Choroid plexus epithelial cell (primary cell): ENCODE measurements at regions not wholly inside any gene's neighbourhood (a gene's known extent, or its start where the extent isn't known, plus 50 kb on each side); places are given as distances from the start of the nearest gene placed in this dataset.

ENCODE experiments used
- DNase-seq: peaks from one replicate; pipeline ENCODE4 v3.0.0-alpha.2; 2010; ENCODE audit warnings: low read depth
- H3K4me3 ChIP-seq: 2 replicates; pipeline ENCODE4 v1.5.1; 2011; ENCODE audit warnings: low read depth, mild to moderate bottlenecking, control low read depth, low read length, moderate library complexity
- TF ChIP-seq, protein P1 (sequence below): conservative IDR thresholded peaks from 2 replicates; pipeline ENCODE4 v1.5.1; 2011; ENCODE audit warnings: low read depth, mild to moderate bottlenecking, control low read depth, inconsistent platforms, low read length, moderate library complexity

DNA sequence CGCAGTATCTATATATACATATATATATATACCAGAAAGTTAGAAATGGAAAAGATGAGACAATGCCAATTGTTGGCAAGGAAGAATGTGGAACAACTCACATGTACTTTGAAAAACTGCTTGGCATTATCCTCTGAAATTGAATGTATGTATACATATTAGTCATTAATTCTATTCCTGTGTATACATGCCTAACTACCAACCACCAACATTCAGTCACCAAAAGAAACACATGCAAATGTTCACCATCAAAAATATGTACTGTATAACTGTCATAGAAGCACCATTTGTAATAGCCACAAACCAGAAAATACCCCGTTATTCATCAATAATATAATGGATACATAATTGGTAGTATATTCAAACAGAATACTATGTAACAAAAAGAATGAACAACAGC is 330.2 kb upstream of the GRAMD2B start:
- TF ChIP-seq, protein P1, sequence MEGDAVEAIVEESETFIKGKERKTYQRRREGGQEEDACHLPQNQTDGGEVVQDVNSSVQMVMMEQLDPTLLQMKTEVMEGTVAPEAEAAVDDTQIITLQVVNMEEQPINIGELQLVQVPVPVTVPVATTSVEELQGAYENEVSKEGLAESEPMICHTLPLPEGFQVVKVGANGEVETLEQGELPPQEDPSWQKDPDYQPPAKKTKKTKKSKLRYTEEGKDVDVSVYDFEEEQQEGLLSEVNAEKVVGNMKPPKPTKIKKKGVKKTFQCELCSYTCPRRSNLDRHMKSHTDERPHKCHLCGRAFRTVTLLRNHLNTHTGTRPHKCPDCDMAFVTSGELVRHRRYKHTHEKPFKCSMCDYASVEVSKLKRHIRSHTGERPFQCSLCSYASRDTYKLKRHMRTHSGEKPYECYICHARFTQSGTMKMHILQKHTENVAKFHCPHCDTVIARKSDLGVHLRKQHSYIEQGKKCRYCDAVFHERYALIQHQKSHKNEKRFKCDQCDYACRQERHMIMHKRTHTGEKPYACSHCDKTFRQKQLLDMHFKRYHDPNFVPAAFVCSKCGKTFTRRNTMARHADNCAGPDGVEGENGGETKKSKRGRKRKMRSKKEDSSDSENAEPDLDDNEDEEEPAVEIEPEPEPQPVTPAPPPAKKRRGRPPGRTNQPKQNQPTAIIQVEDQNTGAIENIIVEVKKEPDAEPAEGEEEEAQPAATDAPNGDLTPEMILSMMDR: no peak
- DNase-seq: no peak
- H3K4me3 ChIP-seq: no peak overlapping the region

DNA sequence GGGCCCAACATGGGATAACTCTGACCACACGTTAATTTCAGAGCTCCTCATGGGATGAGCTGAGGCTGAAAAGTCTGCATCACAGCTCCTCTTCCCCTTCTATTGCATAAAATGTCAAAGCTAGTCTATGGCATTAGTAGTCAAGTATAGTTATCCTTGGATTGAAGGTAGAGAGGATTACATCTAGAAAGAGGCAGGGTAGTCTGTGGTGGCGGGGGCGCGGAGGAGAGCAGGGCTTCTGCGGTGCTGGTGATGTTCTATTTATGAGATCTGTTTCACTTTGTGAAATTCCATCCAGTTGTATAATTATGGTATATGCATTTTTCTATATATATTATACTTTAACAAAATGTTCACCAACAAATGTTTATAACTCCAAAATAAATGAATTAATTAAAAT is 329.5 kb upstream of the GRAMD2B start:
- TF ChIP-seq, protein P1: no peak
- DNase-seq: no peak

DNA sequence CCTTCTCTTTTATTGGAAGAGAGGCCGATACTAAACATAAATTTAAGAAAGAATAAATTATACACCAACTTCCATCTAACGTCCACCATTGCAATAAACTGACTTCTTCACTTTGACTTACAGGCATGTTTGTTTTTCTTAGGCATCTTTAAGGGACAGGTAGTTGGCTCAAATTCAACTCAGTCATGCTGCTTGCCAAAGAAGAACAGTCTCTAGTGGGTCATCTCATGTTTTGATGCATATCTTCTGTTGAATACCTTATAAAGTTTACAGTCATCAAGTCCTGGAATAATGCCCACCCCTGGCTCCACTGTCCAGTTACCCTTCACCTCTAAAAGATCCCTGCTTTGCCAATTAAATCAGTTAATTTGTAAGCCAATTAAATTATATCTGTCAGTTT is 328.2 kb upstream of the GRAMD2B start:
- TF ChIP-seq, protein P1: no peak
- H3K4me3 ChIP-seq: no peak overlapping the region
- no peak for DNase-seq

More for the DNA sequence above, 329.5 kb upstream of the GRAMD2B start:
- no peak overlapping the region for H3K4me3 ChIP-seq

DNA sequence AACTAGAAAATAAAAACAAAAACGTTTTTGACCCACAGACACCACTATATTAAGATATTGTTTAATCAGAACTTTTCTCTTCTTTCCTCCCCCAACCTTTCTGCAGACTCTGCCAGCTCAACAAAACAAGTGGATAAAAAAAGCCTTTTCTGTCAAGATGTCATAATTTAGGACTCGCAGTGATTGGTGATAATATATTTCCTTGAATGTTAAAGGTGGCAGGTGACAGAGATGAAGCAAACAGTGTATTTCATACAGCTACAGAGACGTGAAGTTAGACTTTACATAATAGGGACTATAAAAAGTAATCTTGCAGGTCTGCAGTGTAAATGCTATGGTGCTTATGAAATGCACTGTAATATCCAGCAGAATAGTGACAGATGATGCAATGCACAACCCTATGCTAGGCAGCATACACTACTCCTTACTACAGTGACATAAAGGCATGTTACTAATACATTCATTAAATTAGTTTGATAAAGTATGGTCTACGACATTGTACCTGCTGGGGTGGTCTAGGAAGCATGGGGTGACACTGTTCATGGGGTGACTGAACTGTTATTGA is 326.7 kb upstream of the GRAMD2B start:
- H3K4me3 ChIP-seq: no peak overlapping the region
- TF ChIP-seq, protein P1: no peak
- DNase-seq: no peak

DNA sequence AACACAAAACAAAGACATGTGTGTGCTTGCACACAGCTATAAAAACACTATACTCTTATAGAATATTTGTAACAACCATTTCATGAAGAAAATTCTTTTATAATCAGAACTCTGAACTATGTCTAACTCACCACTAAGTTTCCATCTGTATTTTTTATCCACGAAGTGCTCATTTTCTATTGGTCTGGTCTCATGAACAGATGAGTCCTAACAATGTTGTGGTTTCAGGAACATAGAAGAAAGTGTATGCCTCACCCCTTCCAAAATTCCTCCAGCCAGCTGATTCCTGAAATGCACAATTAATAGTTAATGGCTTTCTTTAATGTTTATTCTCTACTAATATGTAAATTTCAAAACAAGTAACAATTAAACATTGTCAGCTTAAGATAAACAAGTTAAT is 325.3 kb upstream of the GRAMD2B start:
- no peak for DNase-seq
- TF ChIP-seq, protein P1: no peak
- no peak overlapping the region for H3K4me3 ChIP-seq

DNA sequence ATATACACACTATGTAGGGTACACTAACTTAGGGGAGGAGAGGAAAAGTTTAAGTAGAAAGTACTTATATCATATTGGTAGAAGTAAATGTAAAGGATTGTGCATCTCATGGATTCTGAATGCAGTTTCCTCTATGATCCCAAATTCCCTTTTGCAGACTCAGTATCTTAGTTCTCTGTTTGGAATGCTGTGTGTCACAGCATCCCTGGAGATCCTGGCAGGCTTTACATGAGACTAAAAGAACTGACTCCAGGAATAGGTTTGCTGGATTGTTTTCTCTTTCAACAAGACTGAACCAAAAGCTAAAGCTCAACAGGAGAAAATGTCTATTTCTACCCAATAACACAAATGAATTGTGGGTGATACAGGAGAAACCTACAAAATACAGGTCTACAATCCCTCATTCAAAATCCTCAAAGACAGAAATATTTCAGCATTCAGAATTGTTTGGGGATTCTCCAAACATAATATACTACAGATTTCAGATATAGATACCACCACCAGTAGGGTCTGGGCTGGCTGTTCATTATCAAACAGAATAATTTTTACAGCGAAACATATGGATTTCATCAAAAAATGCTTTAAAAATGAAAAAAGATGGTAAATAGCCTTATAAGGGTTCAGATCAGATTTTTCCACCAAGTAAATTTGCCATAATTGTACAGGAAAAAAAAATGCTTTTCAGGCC is 324.7 kb upstream of the GRAMD2B start:
- TF ChIP-seq, protein P1: no peak
- DNase-seq: peak; percentile 41
- H3K4me3 ChIP-seq: no peak overlapping the region

DNA sequence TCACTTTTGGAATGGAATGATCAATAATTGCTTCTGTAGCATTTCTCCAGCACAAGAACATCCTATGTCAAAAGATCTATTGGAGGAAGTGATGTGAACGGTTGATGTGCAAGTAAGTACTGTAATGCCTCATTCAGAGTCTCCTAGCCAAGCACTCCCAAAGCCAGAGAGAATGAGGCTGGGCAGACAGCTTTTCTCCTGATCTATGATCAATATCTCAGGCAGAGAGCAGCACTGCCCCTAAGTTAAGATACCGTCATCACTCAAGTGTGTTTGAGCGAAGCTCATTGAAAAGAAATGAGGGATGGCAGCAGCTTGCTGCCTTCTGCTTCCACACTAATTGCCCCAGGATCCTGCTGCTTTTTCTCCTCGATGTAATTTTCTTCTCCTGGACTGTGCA is 324.1 kb upstream of the GRAMD2B start:
- no peak overlapping the region for H3K4me3 ChIP-seq
- TF ChIP-seq, protein P1: no peak
- DNase-seq: no peak
